Tibial nerve (tissue), 4 donors: ENCODE measurements at regions not wholly inside any gene's neighbourhood (a gene's known extent, or its start where the extent isn't known, plus 50 kb on each side); places are given as distances from the start of the nearest gene placed in this dataset.
"Not testable (repeated sequence)": the region's sequence is repeated elsewhere in the genome, so short reads cannot be mapped to it uniquely, and the experiment has no call there.

Experiments used
- DNase-seq, 2 donors: peaks; one replicate each; pipeline ENCODE4 v3.0.0-alpha.2; 2019; ENCODE audit warnings: low spot score in 2 of 2
- H3K27ac ChIP-seq, 4 donors: fragments of 200-600 bp; sonication (generic) in 3 of 4; one replicate each; pipeline ENCODE4 v1.5.1; 2017 to 2019; ENCODE audit warnings: mild to moderate bottlenecking in 1 of 4
- H3K27me3 ChIP-seq, 2 donors: fragments of 200-600 bp; sonication (generic) in 1 of 2; one replicate each; pipeline versions ENCODE4 v1.5.1 to v1.6.0; 2017 to 2019
- H3K36me3 ChIP-seq, 3 donors: fragments of 200-600 bp; sonication (generic); one replicate each; pipeline ENCODE4 v1.5.1; 2018 to 2019
- H3K4me1 ChIP-seq, 4 donors: fragments of 200-600 bp; sonication (generic) in 3 of 4; one replicate each; pipeline ENCODE4 v1.5.1; 2017 to 2019
- H3K4me3 ChIP-seq, 4 donors: fragments of 200-600 bp; sonication (generic) in 3 of 4; one replicate each; pipeline ENCODE4 v1.5.1; 2017 to 2019; ENCODE audit warnings: mild to moderate bottlenecking in 1 of 4, moderate library complexity in 1 of 4
- H3K9me3 ChIP-seq, 4 donors: fragments of 200-600 bp; sonication (generic) in 3 of 4; one replicate each; pipeline ENCODE4 v1.5.1; 2017 to 2019
- EP300 ChIP-seq, 2 donors: sonication (generic); formaldehyde crosslinking; IDR thresholded peaks; one replicate each; pipeline ENCODE4 v1.6.1; 2017; ENCODE audit warnings: antibody characterized with exemption in 2 of 2, mild to moderate bottlenecking in 1 of 2
- POLR2A ChIP-seq, 2 donors: fragments of 450-650 bp; IDR thresholded peaks; one replicate each; pipeline ENCODE4 v1.6.1; 2017; ENCODE audit warnings: antibody characterized with exemption in 2 of 2, mild to moderate bottlenecking in 2 of 2, moderate library complexity in 2 of 2
- WGBS, 2 donors: methylation state at CpG; one replicate each; pipeline ENCODE4 v1.1.5; 2018; 5-methylcytosine and 5-hydroxymethylcytosine counted together
- TF ChIP-seq, protein P1 (sequence below), 5 experiments: fragments of 200-600 bp in 3 of 5; fragments of 450-650 bp in 2 of 5; sonication (generic) in 3 of 5; IDR thresholded peaks; one replicate each; pipeline ENCODE4 v1.5.1; 2016 to 2019; ENCODE audit warnings: antibody characterized with exemption in 5 of 5, mild to moderate bottlenecking in 3 of 5, moderate library complexity in 2 of 5

- Histone ChIP-seq H3K9me3 (no peaks in the 10 kb centered on the region), H3K4me3 (no peak overlapping the region), H3K4me1 (peaks cover 0 to 8% (median 0%) of the 10 kb centered on the region in 4 donors), H3K27me3 (no peaks in the 10 kb centered on the region), H3K36me3 (no peaks in the 10 kb centered on the region), H3K27ac (no peak overlapping the region)
- DNase-seq: no peak
- TF ChIP-seq EP300 (IDR thresholded peaks at IDR 0.05) (no peak), POLR2A (IDR thresholded peaks at IDR 0.05) (no peak)
- TF ChIP-seq, protein P1, sequence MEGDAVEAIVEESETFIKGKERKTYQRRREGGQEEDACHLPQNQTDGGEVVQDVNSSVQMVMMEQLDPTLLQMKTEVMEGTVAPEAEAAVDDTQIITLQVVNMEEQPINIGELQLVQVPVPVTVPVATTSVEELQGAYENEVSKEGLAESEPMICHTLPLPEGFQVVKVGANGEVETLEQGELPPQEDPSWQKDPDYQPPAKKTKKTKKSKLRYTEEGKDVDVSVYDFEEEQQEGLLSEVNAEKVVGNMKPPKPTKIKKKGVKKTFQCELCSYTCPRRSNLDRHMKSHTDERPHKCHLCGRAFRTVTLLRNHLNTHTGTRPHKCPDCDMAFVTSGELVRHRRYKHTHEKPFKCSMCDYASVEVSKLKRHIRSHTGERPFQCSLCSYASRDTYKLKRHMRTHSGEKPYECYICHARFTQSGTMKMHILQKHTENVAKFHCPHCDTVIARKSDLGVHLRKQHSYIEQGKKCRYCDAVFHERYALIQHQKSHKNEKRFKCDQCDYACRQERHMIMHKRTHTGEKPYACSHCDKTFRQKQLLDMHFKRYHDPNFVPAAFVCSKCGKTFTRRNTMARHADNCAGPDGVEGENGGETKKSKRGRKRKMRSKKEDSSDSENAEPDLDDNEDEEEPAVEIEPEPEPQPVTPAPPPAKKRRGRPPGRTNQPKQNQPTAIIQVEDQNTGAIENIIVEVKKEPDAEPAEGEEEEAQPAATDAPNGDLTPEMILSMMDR (IDR thresholded peaks at IDR 0.05): no peak
- 64 to 80% methylated on average over 1 of the region's 1 CpG for WGBS, 2 donors
Measured at GRCh38 chr4:138113819-138114400, 128.2 kb downstream of the SLC7A11 start.

- H3K27ac ChIP-seq, H3K4me3 ChIP-seq, H3K36me3 ChIP-seq, H3K27me3 ChIP-seq, DNase-seq, H3K4me1 ChIP-seq, H3K9me3 ChIP-seq: not testable (repeated sequence)
- whole genome bisulfite sequencing, 2 donors: 93 to 96% methylated on average over 8 of the region's 8 CpGs
Measured at GRCh38 chr4:138112890-138113289, 129.3 kb downstream of the SLC7A11 start.

GRCh38 chr4:138112389-138112788 lies 129.8 kb downstream of the SLC7A11 start:
- TF ChIP-seq, protein P1 (IDR thresholded peaks at IDR 0.05): no peak
- TF ChIP-seq EP300 (IDR thresholded peaks at IDR 0.05): no peak
- no peak for TF ChIP-seq POLR2A (IDR thresholded peaks at IDR 0.05)
- Histone ChIP-seq H3K27ac (no peak overlapping the region), H3K27me3 (no peaks in the 10 kb centered on the region), H3K4me1 (peaks cover 0 to 8% (median 0%) of the 10 kb centered on the region in 4 donors), H3K9me3 (no peaks in the 10 kb centered on the region), H3K4me3 (no peak overlapping the region), H3K36me3 (no peaks in the 10 kb centered on the region)
- 97 to 98% methylated on average over 2 of the region's 2 CpGs for WGBS, 2 donors
- no peak for DNase-seq

DNA sequence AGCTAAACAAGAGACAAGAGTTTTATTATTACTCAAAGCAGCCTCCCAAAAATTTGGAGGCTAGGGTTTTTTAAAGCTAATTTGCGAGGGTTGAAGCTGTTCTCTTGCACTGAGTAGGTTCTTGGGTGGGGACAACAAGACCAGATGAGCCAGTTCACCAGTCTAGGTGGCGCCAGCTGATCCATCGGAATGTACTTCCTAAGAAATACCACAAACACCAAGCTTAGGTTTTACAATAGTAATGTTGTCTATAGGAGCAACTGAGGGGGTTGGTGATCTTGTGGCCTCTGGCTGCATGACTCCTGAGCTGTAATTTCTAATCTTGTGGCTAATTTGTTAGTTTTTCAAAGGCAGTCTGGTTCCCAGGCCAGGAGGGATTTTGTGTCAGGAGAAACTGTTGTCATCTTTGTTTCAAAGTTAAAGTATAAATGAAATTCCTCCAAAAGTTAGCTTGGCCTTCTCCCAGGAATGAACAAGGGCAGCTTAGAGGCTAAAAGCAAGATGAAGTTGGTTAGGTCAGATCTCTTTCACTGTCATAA lies 130.6 kb downstream of the SLC7A11 start:
- Histone ChIP-seq H3K36me3 (no peaks in the 10 kb centered on the region), H3K27ac (no peak overlapping the region)

DNA sequence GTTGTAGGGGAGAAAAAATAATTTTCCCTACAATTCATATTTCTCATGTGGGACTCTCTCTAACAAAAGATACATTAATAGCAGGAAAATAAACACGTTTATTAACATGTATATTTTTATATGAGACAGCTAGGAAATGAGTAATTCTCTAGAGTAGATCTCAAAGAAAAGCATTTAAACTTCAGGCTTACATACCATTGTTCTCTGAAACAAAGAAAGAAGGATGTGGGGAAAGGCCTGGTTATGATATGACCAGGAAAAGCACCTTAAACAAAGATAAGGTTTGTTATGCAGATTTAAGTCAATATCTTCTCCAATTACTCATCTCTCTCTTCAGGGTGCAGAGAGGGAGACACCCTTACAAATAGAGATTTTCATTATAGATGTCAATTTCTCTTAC lies 131.3 kb downstream of the SLC7A11 start:
- WGBS, 2 donors: 21 to 25% methylated on average over 1 of the region's 1 CpG
- Histone ChIP-seq H3K36me3 (no peaks in the 10 kb centered on the region), H3K4me1 (peaks cover 0 to 8% (median 0%) of the 10 kb centered on the region in 4 donors), H3K27me3 (no peaks in the 10 kb centered on the region), H3K9me3 (no peaks in the 10 kb centered on the region), H3K4me3 (no peak overlapping the region), H3K27ac (no peak overlapping the region)
- no peak for DNase-seq
- no peak for TF ChIP-seq EP300 (IDR thresholded peaks at IDR 0.05)
- TF ChIP-seq, protein P1 (IDR thresholded peaks at IDR 0.05): no peak
- no peak for TF ChIP-seq POLR2A (IDR thresholded peaks at IDR 0.05)

More for the DNA sequence above, 130.6 kb downstream of the SLC7A11 start:
- peaks cover 0 to 8% (median 0%) of the 10 kb centered on the region in 4 donors for H3K4me1 ChIP-seq
- WGBS, 2 donors: 85 to 91% methylated on average over 3 of the region's 3 CpGs
- TF ChIP-seq, protein P1 (IDR thresholded peaks at IDR 0.05): no peak
- TF ChIP-seq POLR2A (IDR thresholded peaks at IDR 0.05) (no peak), EP300 (IDR thresholded peaks at IDR 0.05) (no peak)
- H3K4me3 ChIP-seq: no peak overlapping the region
- H3K9me3 ChIP-seq: no peaks in the 10 kb centered on the region
- H3K27me3 ChIP-seq: no peaks in the 10 kb centered on the region
- DNase-seq: no peak
